Neuronal stem cell (in vitro differentiated cells): ENCODE measurements at regions not wholly inside any gene's neighbourhood (a gene's known extent, or its start where the extent isn't known, plus 50 kb on each side); places are given as distances from the start of the nearest gene placed in this dataset.
A peak's percentile ranks its signal among the peaks of the same experiment; 100 is the strongest.

Experiments used
- DNase-seq: peaks from one replicate; pipeline ENCODE4 v3.0.0-alpha.2; 2013; ENCODE audit warnings: low spot score
- H2AFZ ChIP-seq: one replicate; pipeline ENCODE4 v1.6.1; 2013; ENCODE audit warnings: mild to moderate bottlenecking, low read length, inconsistent platforms
- H2AK5ac ChIP-seq: 2 replicates; pipeline ENCODE4 v1.6.1; 2013; ENCODE audit warnings: low read depth, mild to moderate bottlenecking, inconsistent platforms, low read length, moderate library complexity, mixed read lengths
- H2BK120ac ChIP-seq: 2 replicates; pipeline ENCODE4 v1.6.1; 2013; ENCODE audit warnings: low read depth, mild to moderate bottlenecking, inconsistent platforms, low read length, moderate library complexity, mixed read lengths
- H2BK12ac ChIP-seq: one replicate; pipeline ENCODE4 v1.6.1; 2013; ENCODE audit warnings: low read length, inconsistent platforms
- H2BK15ac ChIP-seq: 2 replicates; pipeline ENCODE4 v1.6.1; 2013; ENCODE audit warnings: mild to moderate bottlenecking, low read length, inconsistent platforms, mixed read lengths
- H2BK5ac ChIP-seq: one replicate; pipeline ENCODE4 v1.6.1; 2013; ENCODE audit warnings: inconsistent platforms, mild to moderate bottlenecking, low read length, moderate library complexity
- H3K14ac ChIP-seq: one replicate; pipeline ENCODE4 v1.6.1; 2013; ENCODE audit warnings: low read length, inconsistent platforms
- H3K18ac ChIP-seq: 2 replicates; pipeline ENCODE4 v1.6.1; 2013; ENCODE audit warnings: low read length, inconsistent platforms
- H3K23ac ChIP-seq: 2 replicates; pipeline ENCODE4 v1.6.1; 2013; ENCODE audit warnings: low read depth, mild to moderate bottlenecking, mixed read lengths, low read length, inconsistent platforms; ENCODE audit not compliant: poor library complexity
- H3K27ac ChIP-seq: replicated peaks from 3 replicates; pipeline ENCODE4 v1.5.1; 2013; ENCODE audit warnings: low read length, inconsistent platforms
- H3K27me3 ChIP-seq, 3 experiments: 2 replicates each; pipeline ENCODE4 v1.6.1; 2013; ENCODE audit warnings: low read length in 3 of 3, mild to moderate bottlenecking in 2 of 3, inconsistent platforms in 1 of 3, low read depth in 1 of 3, mixed read lengths in 1 of 3, moderate library complexity in 1 of 3; ENCODE audit not compliant: control insufficient read depth in 3 of 3, insufficient read depth in 3 of 3
- H3K36me3 ChIP-seq, 2 donors: replicated peaks in 1 of 2; 2 replicates each; pipeline ENCODE4 v1.6.1; 2013; ENCODE audit warnings: low read length in 2 of 2; ENCODE audit not compliant: control insufficient read depth in 2 of 2, insufficient read depth in 2 of 2
- H3K4ac ChIP-seq: 2 replicates; pipeline ENCODE4 v1.6.1; 2013; ENCODE audit warnings: inconsistent platforms, mild to moderate bottlenecking, low read length, moderate library complexity
- H3K4me1 ChIP-seq, 2 donors: 1 replicate in 1 of 2; 2 replicates in 1 of 2; pipeline ENCODE4 v1.6.1; 2013; ENCODE audit warnings: low read length in 2 of 2, low read depth in 1 of 2; ENCODE audit not compliant: control insufficient read depth in 2 of 2, insufficient read depth in 1 of 2
- H3K4me2 ChIP-seq: one replicate; pipeline ENCODE4 v1.6.1; 2013; ENCODE audit warnings: mild to moderate bottlenecking, low read length, inconsistent platforms; ENCODE audit not compliant: insufficient read depth, poor library complexity, severe bottlenecking
- H3K4me3 ChIP-seq, 2 donors: 2 replicates each; pipeline ENCODE4 v1.5.1; 2013; ENCODE audit warnings: low read length in 2 of 2, mild to moderate bottlenecking in 2 of 2, inconsistent platforms in 1 of 2, moderate library complexity in 1 of 2
- H3K79me1 ChIP-seq: one replicate; pipeline ENCODE4 v1.6.1; 2013; ENCODE audit warnings: low read depth, mild to moderate bottlenecking, inconsistent platforms, low read length, moderate library complexity
- H3K9ac ChIP-seq: one replicate; pipeline ENCODE4 v1.6.1; 2013; ENCODE audit warnings: mild to moderate bottlenecking, low read depth, low read length, inconsistent platforms; ENCODE audit not compliant: poor library complexity
- H3K9me3 ChIP-seq, 2 donors: replicated peaks in 1 of 2; 2 replicates each; pipeline versions ENCODE3 to v1.6.1; 2013; ENCODE audit warnings: low read length in 2 of 2, mild to moderate bottlenecking in 2 of 2, inconsistent platforms in 1 of 2, low read depth in 1 of 2, mixed read lengths in 1 of 2, moderate library complexity in 1 of 2; ENCODE audit not compliant: control insufficient read depth in 2 of 2, insufficient read depth in 1 of 2
- H4K8ac ChIP-seq: one replicate; pipeline ENCODE4 v1.6.1; 2013; ENCODE audit warnings: low read depth, mild to moderate bottlenecking, inconsistent platforms, low read length, moderate library complexity
- H4K91ac ChIP-seq: one replicate; pipeline ENCODE4 v1.6.1; 2013; ENCODE audit warnings: low read length, low read depth, mild to moderate bottlenecking, inconsistent platforms; ENCODE audit not compliant: poor library complexity
- WGBS, 2 donors: extraction: QIAGEN DNeasy Blood & Tissue Kit; methylation state at CpG; one replicate each; pipeline ENCODE4 v1.1.7; 2013; ENCODE audit warnings: missing lambda C conversion rate in 2 of 2, mixed read lengths in 1 of 2; ENCODE audit not compliant: insufficient read length in 2 of 2, insufficient replicate concordance in 1 of 2; ENCODE audit errors: extremely low coverage in 2 of 2; 5-methylcytosine and 5-hydroxymethylcytosine counted together

- no CpG with 5 or more reads among the region's 5 CpGs for WGBS, 2 donors
- H3K27ac ChIP-seq = no peak overlapping the region
- H3K4me1 ChIP-seq = peaks cover 0 to 9% of the 10 kb centered on the region in 2 donors
- H4K8ac ChIP-seq = no peak overlapping the region
- H3K4me3 ChIP-seq = no peak overlapping the region
- peaks cover 0 to 5% of the 10 kb centered on the region in 2 donors for H3K9me3 ChIP-seq
- no peak overlapping the region for H2BK5ac ChIP-seq
- no peak for DNase-seq
- no peak overlapping the region for H3K9ac ChIP-seq
- H4K91ac ChIP-seq = no peak overlapping the region
- H2BK12ac ChIP-seq = no peak overlapping the region
- no peak overlapping the region for H3K4me2 ChIP-seq
- peaks cover 7 to 37% of the 10 kb centered on the region in 2 donors for H3K36me3 ChIP-seq
- H3K27me3 ChIP-seq = no peaks in the 10 kb centered on the region
- no peak overlapping the region for H2BK15ac ChIP-seq
- no peak overlapping the region for H3K23ac ChIP-seq
- H2BK120ac ChIP-seq = no peak overlapping the region
- H3K14ac ChIP-seq = no peak overlapping the region
- no peaks in the 10 kb centered on the region for H3K79me1 ChIP-seq
- H3K18ac ChIP-seq = no peak overlapping the region
- H2AFZ ChIP-seq = no peak overlapping the region
- H3K4ac ChIP-seq = no peak overlapping the region
- no peak overlapping the region for H2AK5ac ChIP-seq
Observed at GRCh38 chr14:71672596-71672995, 259.6 kb upstream of the RGS6 start.

DNA sequence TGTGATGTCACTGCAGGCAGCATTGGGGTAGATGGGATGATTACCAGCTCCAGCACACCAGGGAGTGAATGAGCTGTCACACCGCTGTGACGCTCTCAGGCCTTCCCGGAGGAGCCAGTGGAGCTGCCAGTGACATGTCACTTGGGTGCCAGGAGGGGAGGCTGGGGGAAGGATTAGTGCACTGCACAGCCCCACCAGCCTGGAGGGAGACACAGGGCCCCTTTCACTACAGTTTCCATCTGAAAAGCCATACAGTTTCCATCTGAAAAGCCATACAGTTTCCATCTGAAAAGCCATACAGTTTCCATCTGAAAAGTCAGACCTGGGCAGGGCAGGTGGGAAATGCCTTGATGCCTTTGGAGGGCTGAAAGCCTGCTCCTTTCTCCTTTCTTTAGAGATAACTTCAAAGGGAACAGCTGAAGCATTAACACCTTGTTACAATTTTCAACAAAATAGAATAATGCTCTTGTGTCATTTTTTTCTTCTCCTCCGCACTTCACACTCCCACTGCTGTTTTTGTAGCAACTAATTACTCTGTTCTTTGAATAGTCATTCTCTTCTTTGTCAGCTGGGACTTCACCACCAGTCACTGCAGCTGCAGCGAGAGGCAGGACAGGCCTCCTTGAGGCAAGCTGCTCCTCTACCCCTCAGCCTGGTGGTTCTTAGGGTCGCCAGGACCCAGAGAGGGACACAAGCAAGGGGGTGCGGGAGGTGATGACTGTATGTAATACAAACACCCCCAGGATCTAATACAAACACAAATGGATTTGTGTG is 256.9 kb upstream of the RGS6 start:
- Histone ChIP-seq H3K4me3 (no peak overlapping the region), H3K14ac (no peak overlapping the region), H2BK12ac (peak overlapping the region; percentile 81), H3K23ac (no peak overlapping the region), H3K9ac (no peak overlapping the region), H2BK5ac (no peak overlapping the region), H2BK120ac (no peak overlapping the region), H4K91ac (no peak overlapping the region), H3K4me2 (no peak overlapping the region), H2AFZ (no peak overlapping the region), H3K79me1 (no peaks in the 10 kb centered on the region), H3K9me3 (peaks cover 0 to 5% of the 10 kb centered on the region in 2 donors), H3K36me3 (peaks cover 7 to 37% of the 10 kb centered on the region in 2 donors), H2BK15ac (no peak overlapping the region), H3K4me1 (peaks cover 0 to 7% of the 10 kb centered on the region in 2 donors), H2AK5ac (no peak overlapping the region), H3K4ac (no peak overlapping the region), H3K27ac (peak overlapping the region; percentile 47), H4K8ac (no peak overlapping the region), H3K27me3 (no peaks in the 10 kb centered on the region), H3K18ac (no peak overlapping the region)
- no peak for DNase-seq
- WGBS, 2 donors = no CpG with 5 or more reads among the region's 7 CpGs

DNA sequence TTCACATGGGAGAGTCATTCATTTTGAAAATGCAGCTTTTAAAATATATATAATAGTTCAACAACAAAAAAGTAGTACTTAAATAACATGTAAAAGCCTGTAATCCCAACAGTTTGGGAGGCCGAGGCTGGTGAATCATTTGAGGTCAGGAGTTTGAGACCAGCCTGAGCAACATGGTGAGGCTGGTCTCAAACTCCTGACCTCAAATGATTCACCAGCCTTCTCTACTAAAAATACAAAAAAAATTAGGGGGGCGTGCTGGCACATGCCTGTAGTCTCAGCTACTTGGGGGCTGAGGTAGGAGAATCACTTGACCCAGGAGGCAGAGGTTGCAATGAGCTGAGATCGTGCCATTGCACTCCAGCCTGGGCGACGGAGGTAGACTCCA is 256.3 kb upstream of the RGS6 start:
- no peak overlapping the region for H2BK120ac ChIP-seq
- H3K9ac ChIP-seq = no peak overlapping the region
- H3K4ac ChIP-seq = no peak overlapping the region
- H2AFZ ChIP-seq = no peak overlapping the region
- no peak overlapping the region for H3K23ac ChIP-seq
- no peak overlapping the region for H3K4me2 ChIP-seq
- no peak overlapping the region for H2BK12ac ChIP-seq
- no peak overlapping the region for H3K14ac ChIP-seq
- H3K18ac ChIP-seq = no peak overlapping the region
- no peaks in the 10 kb centered on the region for H3K79me1 ChIP-seq
- H3K27ac ChIP-seq = no peak overlapping the region
- H3K27me3 ChIP-seq = no peaks in the 10 kb centered on the region
- H4K91ac ChIP-seq = no peak overlapping the region
- H2BK15ac ChIP-seq = no peak overlapping the region
- H3K4me1 ChIP-seq = peaks cover 0 to 10% of the 10 kb centered on the region in 2 donors
- H3K4me3 ChIP-seq = no peak overlapping the region
- H2BK5ac ChIP-seq = no peak overlapping the region
- WGBS, 2 donors = no CpG with 5 or more reads among the region's 5 CpGs
- no peak overlapping the region for H2AK5ac ChIP-seq
- H3K36me3 ChIP-seq = peaks cover 7 to 32% of the 10 kb centered on the region in 2 donors
- H3K9me3 ChIP-seq = peaks cover 0 to 5% of the 10 kb centered on the region in 2 donors
- no peak overlapping the region for H4K8ac ChIP-seq
- DNase-seq = no peak

- Histone ChIP-seq H3K36me3 (peaks cover 6 to 16% of the 10 kb centered on the region in 2 donors), H3K27me3 (no peaks in the 10 kb centered on the region), H3K4ac (no peak overlapping the region), H2AK5ac (no peak overlapping the region), H3K9me3 (no peaks in the 10 kb centered on the region), H3K79me1 (no peaks in the 10 kb centered on the region), H3K27ac (peak overlapping the region; percentile 83), H2BK5ac (no peak overlapping the region), H3K4me2 (no peak overlapping the region), H3K9ac (no peak overlapping the region), H3K18ac (peak overlapping the region; percentile 65), H2BK120ac (no peak overlapping the region), H4K8ac (no peak overlapping the region), H3K23ac (no peak overlapping the region), H2BK12ac (no peak overlapping the region), H3K4me3 (no peak overlapping the region), H4K91ac (no peak overlapping the region), H2BK15ac (no peak overlapping the region), H3K14ac (no peak overlapping the region), H2AFZ (no peak overlapping the region), H3K4me1 (peaks cover 0 to 5% of the 10 kb centered on the region in 2 donors)
- DNase-seq = peak; percentile 29
- WGBS, 2 donors = no CpG with 5 or more reads among the region's 10 CpGs
Observed at GRCh38 chr14:71680736-71681387, 251.4 kb upstream of the RGS6 start.
